Vagina (tissue), 2 donors: ENCODE measurements at regions not wholly inside any gene's neighbourhood (a gene's known extent, or its start where the extent isn't known, plus 50 kb on each side); places are given as distances from the start of the nearest gene placed in this dataset.
"Not testable (repeated sequence)": the region's sequence is repeated elsewhere in the genome, so short reads cannot be mapped to it uniquely, and the experiment has no call there.

Experiments
- DNase-seq, 2 donors: peaks; one replicate each; pipeline ENCODE4 v3.0.0-alpha.2; 2017; ENCODE audit errors: extremely low spot score in 2 of 2
- H3K27ac ChIP-seq: fragments of 200-600 bp; sonication (generic); one replicate; pipeline ENCODE4 v1.5.1; 2019
- H3K27me3 ChIP-seq: fragments of 200-600 bp; sonication (generic); one replicate; pipeline ENCODE4 v1.5.1; 2019
- H3K36me3 ChIP-seq, 2 donors: fragments of 200-600 bp; sonication (generic); one replicate each; pipeline ENCODE4 v1.5.1; 2017 to 2019
- H3K4me1 ChIP-seq: fragments of 200-600 bp; sonication (generic); one replicate; pipeline ENCODE4 v1.5.1; 2019
- H3K4me3 ChIP-seq, 2 donors: fragments of 200-600 bp; sonication (generic); 1 replicate in 1 of 2; 2 replicates in 1 of 2; pipeline ENCODE4 v1.5.1; 2016 to 2019
- H3K9me3 ChIP-seq: fragments of 200-600 bp; sonication (generic); one replicate; pipeline ENCODE4 v1.5.1; 2019
- CTCF ChIP-seq, 3 experiments: fragments of 450-650 bp in 2 of 3; fragments of 200-600 bp in 1 of 3; sonication (generic) in 1 of 3; IDR thresholded peaks; one replicate each; pipeline ENCODE4 v1.5.1; 2017 to 2019; ENCODE audit warnings: antibody characterized with exemption in 3 of 3, mild to moderate bottlenecking in 2 of 3, moderate library complexity in 2 of 3
- POLR2A ChIP-seq, 2 donors: fragments of 450-650 bp; IDR thresholded peaks; one replicate each; pipeline ENCODE4 v1.6.1; 2017; ENCODE audit warnings: antibody characterized with exemption in 2 of 2, mild to moderate bottlenecking in 2 of 2, moderate library complexity in 2 of 2
- POLR2AphosphoS5 ChIP-seq, 2 donors: sonication (generic); formaldehyde crosslinking; IDR thresholded peaks; one replicate each; pipeline ENCODE4 v1.9.0; 2017; ENCODE audit warnings: antibody characterized with exemption in 2 of 2, mild to moderate bottlenecking in 2 of 2, low read depth in 1 of 2; ENCODE audit not compliant: insufficient read depth in 1 of 2
- intact Hi-C: fragments of 100-400 bp; cut with DNase I; formaldehyde crosslinking; loops from one replicate; pipeline ENCODE4 v1.15.1; 2023

GRCh38 chr1:161420763-161421455 lies 53.2 kb upstream of the CFAP126 start:
- Histone ChIP-seq H3K27me3 (no peaks in the 10 kb centered on the region), H3K4me3 (no peak overlapping the region), H3K4me1 (peaks cover 6% of the 10 kb centered on the region), H3K9me3 (no peaks in the 10 kb centered on the region), H3K27ac (no peak overlapping the region), H3K36me3 (no peaks in the 10 kb centered on the region)
- TF ChIP-seq POLR2AphosphoS5 (IDR thresholded peaks at IDR 0.05; ENCODE audit: insufficient read depth in 1 of 2, low read depth in 1 of 2): no peak
- no peak for TF ChIP-seq POLR2A (IDR thresholded peaks at IDR 0.05)
- TF ChIP-seq CTCF (IDR thresholded peaks at IDR 0.05): no peak
- intact Hi-C loops: no loop called here
- DNase-seq: no peak

- H3K9me3 ChIP-seq, intact Hi-C loops, H3K27me3 ChIP-seq, DNase-seq, H3K4me1 ChIP-seq, H3K4me3 ChIP-seq, H3K36me3 ChIP-seq, H3K27ac ChIP-seq: not testable (repeated sequence)
Observed at GRCh38 chr1:161417536-161417935, 49.9 kb upstream of the CFAP126 start.
